Loucy (cell line): ENCODE measurements at regions not wholly inside any gene's neighbourhood (a gene's known extent, or its start where the extent isn't known, plus 50 kb on each side); places are given as distances from the start of the nearest gene placed in this dataset.

Experiments
- H2AFZ ChIP-seq: fragments of 200-600 bp; sonication (generic); 2 replicates; pipeline ENCODE4 v1.6.0; 2016; ENCODE audit warnings: antibody characterized with exemption, mild to moderate bottlenecking, low read length, moderate library complexity
- H3F3A ChIP-seq: fragments of 200-600 bp; 2 replicates; pipeline ENCODE4 v1.6.0; 2016; ENCODE audit warnings: antibody characterized with exemption, low read depth, mild to moderate bottlenecking
- H3K27me3 ChIP-seq: fragments of 200-600 bp; sonication (generic); 2 replicates; pipeline ENCODE4 v1.6.1; 2014; ENCODE audit warnings: low read length, mild to moderate bottlenecking; ENCODE audit not compliant: insufficient read depth, poor library complexity, severe bottlenecking
- H3K36me3 ChIP-seq: fragments of 200-600 bp; sonication (generic); 2 replicates; pipeline ENCODE4 v1.6.1; 2016; ENCODE audit warnings: low read length; ENCODE audit not compliant: insufficient read depth
- H3K4me1 ChIP-seq: fragments of 200-600 bp; sonication (generic); 2 replicates; pipeline ENCODE4 v1.5.1; 2014; ENCODE audit warnings: low read length, mild to moderate bottlenecking; ENCODE audit not compliant: insufficient read depth, poor library complexity, severe bottlenecking
- H3K4me2 ChIP-seq: fragments of 200-600 bp; sonication (generic); 2 replicates; pipeline ENCODE4 v1.6.0; 2014; ENCODE audit warnings: antibody characterized with exemption, low read length, low read depth, mild to moderate bottlenecking; ENCODE audit not compliant: poor library complexity, severe bottlenecking
- H3K4me3 ChIP-seq: fragments of 200-600 bp; sonication (generic); 2 replicates; pipeline ENCODE4 v1.5.1; 2014; ENCODE audit warnings: low read length, mild to moderate bottlenecking, mixed read lengths; ENCODE audit not compliant: poor library complexity, severe bottlenecking
- H3K79me2 ChIP-seq: fragments of 200-600 bp; sonication (generic); 2 replicates; pipeline ENCODE4 v1.6.1; 2014; ENCODE audit warnings: low read length; ENCODE audit not compliant: insufficient read depth
- H3K9ac ChIP-seq: fragments of 200-600 bp; sonication (generic); 2 replicates; pipeline ENCODE4 v1.6.0; 2014; ENCODE audit warnings: mild to moderate bottlenecking, low read depth, low read length, moderate library complexity; ENCODE audit not compliant: poor library complexity, severe bottlenecking
- H3K9me2 ChIP-seq: fragments of 200-600 bp; sonication (generic); replicated peaks from 2 replicates; pipeline ENCODE4 v1.6.1; 2016; ENCODE audit warnings: low read depth, low read length, mixed read lengths
- H3K9me3 ChIP-seq: fragments of 200-600 bp; sonication (generic); 2 replicates; pipeline ENCODE4 v1.6.1; 2014; ENCODE audit warnings: mild to moderate bottlenecking, antibody characterized with exemption, low read length, low read depth; ENCODE audit not compliant: insufficient read depth
- H4K20me1 ChIP-seq: fragments of 200-600 bp; sonication (generic); 2 replicates; pipeline ENCODE4 v1.6.0; 2014; ENCODE audit warnings: antibody characterized with exemption, low read length, mild to moderate bottlenecking; ENCODE audit not compliant: insufficient read depth, poor library complexity, severe bottlenecking
- EZH2phosphoT487 ChIP-seq: fragments of 200-600 bp; IDR thresholded peaks from 2 replicates; pipeline ENCODE4 v1.6.1; 2018; ENCODE audit warnings: antibody characterized with exemption, mild to moderate bottlenecking, moderate library complexity, borderline replicate concordance
- TF ChIP-seq, protein P1 (sequence below): fragments of 200-600 bp; sonication (generic); conservative IDR thresholded peaks from 2 replicates; pipeline ENCODE4 v1.5.1; 2014; ENCODE audit warnings: mild to moderate bottlenecking, antibody characterized with exemption, low read length

DNA sequence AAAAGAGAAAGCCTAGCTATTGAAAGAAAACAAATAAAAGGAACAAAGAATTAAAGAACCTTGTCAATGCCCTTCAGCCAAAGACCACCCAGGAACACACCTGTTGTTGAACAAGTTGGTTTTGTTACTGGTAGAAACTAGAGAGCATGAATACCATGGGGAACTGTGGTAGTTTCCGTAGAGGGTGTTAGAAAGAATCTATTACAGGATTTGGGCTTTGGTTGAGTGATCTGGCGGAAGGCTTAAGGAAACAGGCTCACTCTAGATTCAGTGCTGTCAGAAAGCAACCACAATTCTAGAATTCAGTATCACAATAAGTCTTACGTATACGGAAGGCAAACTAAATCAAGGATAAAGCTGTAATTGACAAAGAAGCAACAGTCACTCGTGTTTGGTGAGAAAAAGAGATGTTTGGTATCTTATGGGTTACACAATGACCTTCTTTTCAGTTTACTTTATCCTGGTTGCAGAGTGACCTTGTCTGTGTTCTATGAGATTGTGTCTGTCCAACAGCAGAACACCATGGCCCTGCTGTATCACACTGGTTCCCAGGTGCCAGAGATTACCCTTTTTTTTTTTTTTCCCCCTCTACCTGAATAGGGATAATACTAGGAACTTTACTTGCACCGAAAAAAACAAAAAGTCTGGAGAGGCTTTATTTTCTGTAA lies 265.9 kb downstream of the SHQ1 start:
- Histone ChIP-seq H3K4me2 (no peak overlapping the region), H3K9me3 (no peaks in the 10 kb centered on the region), H3K9ac (no peak overlapping the region), H2AFZ (no peak overlapping the region), H3K79me2 (no peaks in the 10 kb centered on the region), H3K27me3 (no peaks in the 10 kb centered on the region), H3K9me2 (no peaks in the 10 kb centered on the region), H3F3A (no peaks in the 10 kb centered on the region), H4K20me1 (no peaks in the 10 kb centered on the region), H3K36me3 (no peaks in the 10 kb centered on the region), H3K4me3 (no peak overlapping the region), H3K4me1 (no peaks in the 10 kb centered on the region)
- no peak for TF ChIP-seq EZH2phosphoT487
- TF ChIP-seq, protein P1, sequence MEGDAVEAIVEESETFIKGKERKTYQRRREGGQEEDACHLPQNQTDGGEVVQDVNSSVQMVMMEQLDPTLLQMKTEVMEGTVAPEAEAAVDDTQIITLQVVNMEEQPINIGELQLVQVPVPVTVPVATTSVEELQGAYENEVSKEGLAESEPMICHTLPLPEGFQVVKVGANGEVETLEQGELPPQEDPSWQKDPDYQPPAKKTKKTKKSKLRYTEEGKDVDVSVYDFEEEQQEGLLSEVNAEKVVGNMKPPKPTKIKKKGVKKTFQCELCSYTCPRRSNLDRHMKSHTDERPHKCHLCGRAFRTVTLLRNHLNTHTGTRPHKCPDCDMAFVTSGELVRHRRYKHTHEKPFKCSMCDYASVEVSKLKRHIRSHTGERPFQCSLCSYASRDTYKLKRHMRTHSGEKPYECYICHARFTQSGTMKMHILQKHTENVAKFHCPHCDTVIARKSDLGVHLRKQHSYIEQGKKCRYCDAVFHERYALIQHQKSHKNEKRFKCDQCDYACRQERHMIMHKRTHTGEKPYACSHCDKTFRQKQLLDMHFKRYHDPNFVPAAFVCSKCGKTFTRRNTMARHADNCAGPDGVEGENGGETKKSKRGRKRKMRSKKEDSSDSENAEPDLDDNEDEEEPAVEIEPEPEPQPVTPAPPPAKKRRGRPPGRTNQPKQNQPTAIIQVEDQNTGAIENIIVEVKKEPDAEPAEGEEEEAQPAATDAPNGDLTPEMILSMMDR = no peak

DNA sequence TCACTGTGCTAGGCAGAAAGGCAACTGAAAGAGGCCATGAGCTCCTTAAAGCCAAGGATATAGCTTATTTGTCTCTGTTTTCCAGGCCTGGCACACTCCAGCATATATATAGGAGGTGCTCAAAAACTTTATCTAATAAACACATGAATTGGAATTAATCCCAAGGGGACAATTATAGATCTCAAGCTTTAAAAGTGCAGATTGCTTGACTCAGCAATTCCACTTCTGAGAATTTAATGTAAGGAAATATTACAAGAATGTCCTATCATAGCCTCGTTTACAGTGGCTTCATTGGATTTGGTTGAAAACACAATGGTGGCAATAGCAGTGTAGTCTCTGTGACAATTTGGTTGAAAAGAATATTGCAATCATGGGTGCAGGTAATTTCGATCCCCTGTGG lies 267.3 kb downstream of the SHQ1 start:
- Histone ChIP-seq H4K20me1 (no peaks in the 10 kb centered on the region), H3K27me3 (no peaks in the 10 kb centered on the region), H3K79me2 (no peaks in the 10 kb centered on the region), H3K9ac (no peak overlapping the region), H3K4me1 (no peaks in the 10 kb centered on the region), H3K4me2 (no peak overlapping the region), H3K4me3 (no peak overlapping the region), H3K36me3 (no peaks in the 10 kb centered on the region), H3F3A (no peaks in the 10 kb centered on the region), H3K9me3 (no peaks in the 10 kb centered on the region), H3K9me2 (no peaks in the 10 kb centered on the region), H2AFZ (no peak overlapping the region)
- TF ChIP-seq, protein P1 = no peak
- TF ChIP-seq EZH2phosphoT487 = no peak

DNA sequence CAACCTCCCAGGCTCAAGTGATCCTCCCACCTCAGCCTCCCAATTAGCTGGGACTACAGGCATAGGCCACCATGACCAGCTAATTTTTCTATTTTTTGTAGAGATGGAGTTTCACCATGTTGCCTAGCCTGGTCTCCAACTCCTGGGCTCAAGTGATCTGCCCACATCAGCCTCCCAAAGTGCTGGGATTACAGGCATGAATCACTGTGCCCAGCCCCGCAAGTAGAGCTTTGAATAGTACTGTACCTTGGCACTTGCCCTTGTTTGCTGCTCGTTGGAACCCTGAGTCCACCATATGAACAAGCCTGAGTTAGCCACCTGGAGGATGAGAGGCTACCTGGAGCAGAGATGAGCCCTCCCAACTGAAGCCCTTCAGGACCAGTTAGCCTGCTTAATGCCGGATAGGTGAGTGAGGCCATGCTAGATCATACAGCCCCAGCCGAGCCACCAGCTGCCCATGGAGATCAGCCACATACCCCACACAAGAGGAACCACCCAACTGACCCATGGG lies 267.9 kb downstream of the SHQ1 start:
- Histone ChIP-seq H3K9me3 (no peaks in the 10 kb centered on the region), H4K20me1 (no peaks in the 10 kb centered on the region), H3K4me2 (no peak overlapping the region), H3K4me1 (no peaks in the 10 kb centered on the region), H3K9ac (no peak overlapping the region), H3K36me3 (no peaks in the 10 kb centered on the region), H2AFZ (no peak overlapping the region), H3F3A (no peaks in the 10 kb centered on the region), H3K79me2 (no peaks in the 10 kb centered on the region), H3K27me3 (no peaks in the 10 kb centered on the region), H3K4me3 (no peak overlapping the region), H3K9me2 (no peaks in the 10 kb centered on the region)
- no peak for TF ChIP-seq EZH2phosphoT487
- TF ChIP-seq, protein P1 = no peak
